Posterior vena cava (tissue), 2 donors: ENCODE measurements at regions not wholly inside any gene's neighbourhood (a gene's known extent, or its start where the extent isn't known, plus 50 kb on each side); places are given as distances from the start of the nearest gene placed in this dataset.

ENCODE experiments used
- DNase-seq: peaks from one replicate; pipeline ENCODE4 v3.0.0-alpha.2; 2020; ENCODE audit warnings: low spot score
- intact Hi-C, 2 donors: fragments of 100-400 bp; cut with DNase I; formaldehyde crosslinking; loops; one replicate each; pipeline versions ENCODE4 v1.14.1 to v1.14.2; 2022 to 2023
- donor health status: DM: yes; HTN: yes; CAD: no.
- donor health status: DM: yes; HTN: yes; CAD: no.

DNA sequence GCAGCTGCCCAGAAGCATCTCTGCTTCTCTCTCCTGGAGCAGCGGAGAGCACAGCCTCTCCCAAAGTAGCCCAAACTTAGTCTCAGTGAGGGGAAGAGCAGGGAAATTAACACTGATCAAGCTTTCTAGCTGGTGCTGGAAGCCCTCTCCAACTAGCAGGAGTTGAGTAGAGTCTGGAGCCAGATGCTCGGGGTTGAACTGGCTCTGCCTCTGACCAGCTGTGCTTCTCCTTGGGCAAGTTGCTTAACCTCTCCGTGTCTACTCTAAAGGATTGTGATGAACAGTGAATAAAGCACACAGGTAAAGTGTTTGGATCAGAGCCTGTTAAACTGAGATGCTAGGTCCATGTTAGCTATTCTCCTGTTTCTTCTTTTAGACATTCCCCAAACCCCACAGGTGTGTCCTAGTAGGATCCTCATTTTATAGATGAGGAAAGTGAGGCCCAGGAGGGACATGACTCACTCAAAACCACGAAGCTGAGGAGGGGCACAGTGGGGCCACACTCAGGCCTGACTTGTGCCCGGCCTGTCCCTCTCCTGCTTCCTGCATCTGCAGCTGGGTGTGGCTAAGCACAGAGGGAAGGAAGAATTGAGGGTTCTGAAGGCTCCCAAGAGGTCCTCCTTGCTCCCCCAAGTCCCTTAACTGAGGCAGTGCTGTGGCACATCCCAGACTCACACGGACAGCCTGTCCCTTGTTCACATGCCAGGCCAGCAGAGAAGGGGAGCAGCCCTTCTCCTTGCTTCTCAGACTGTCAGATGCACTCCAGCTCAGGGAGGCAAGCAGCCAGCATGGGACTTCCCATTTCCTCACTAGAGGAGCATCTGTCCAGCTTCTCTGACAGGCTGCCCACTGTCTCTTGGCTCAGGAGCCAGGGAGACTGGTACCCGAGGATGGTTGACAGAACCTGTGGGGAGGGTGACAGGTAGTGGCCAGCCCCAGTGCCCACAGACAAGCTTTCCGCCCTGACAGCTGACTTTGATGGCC, 152.0 kb upstream of the IGSF21 start:
- intact Hi-C loops = no loop called here
- peak; percentile 71 for DNase-seq

DNA sequence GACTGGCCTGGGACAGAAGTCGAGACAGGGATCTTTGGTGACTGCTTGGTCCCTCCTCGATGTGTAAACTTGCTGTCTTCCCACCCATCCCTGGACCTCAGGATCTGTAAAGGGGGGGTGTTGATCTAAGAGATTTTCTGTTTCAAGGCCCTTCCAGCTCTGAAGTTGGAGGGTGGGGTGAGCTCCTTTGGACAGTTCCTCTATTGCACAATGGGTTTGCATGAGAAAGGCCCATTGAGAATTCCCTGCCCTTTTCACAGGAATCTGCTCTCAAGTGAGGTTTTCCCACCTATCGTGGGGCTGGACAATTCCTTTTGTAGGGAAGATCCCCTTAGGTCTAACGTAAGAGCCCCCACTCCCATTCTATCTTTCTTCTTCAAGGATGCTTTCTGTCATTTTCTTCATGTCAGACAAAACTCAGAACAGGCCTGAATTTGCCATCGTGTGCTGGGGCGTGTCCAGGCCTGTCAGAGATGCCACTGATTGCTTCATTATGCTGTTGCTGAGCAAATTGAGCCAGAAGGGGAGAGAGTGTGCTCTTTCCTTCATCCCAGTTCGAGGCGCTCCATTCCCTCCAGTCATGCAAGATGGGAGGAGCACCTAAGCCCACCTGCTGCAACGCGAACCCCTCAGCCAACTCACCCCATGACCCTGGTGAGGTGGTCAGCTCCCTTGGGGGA, 149.9 kb upstream of the IGSF21 start:
- peak; percentile 55 for DNase-seq
- intact Hi-C loops = no loop called here

- DNase-seq = no peak
- intact Hi-C loops = no loop called here
Measured at GRCh38 chr1:17958704-17959103, 148.9 kb upstream of the IGSF21 start.

GRCh38 chr1:17963513-17963912, 144.1 kb upstream of the IGSF21 start:
- DNase-seq = peak; percentile 38
- intact Hi-C loops = no loop called here

DNA sequence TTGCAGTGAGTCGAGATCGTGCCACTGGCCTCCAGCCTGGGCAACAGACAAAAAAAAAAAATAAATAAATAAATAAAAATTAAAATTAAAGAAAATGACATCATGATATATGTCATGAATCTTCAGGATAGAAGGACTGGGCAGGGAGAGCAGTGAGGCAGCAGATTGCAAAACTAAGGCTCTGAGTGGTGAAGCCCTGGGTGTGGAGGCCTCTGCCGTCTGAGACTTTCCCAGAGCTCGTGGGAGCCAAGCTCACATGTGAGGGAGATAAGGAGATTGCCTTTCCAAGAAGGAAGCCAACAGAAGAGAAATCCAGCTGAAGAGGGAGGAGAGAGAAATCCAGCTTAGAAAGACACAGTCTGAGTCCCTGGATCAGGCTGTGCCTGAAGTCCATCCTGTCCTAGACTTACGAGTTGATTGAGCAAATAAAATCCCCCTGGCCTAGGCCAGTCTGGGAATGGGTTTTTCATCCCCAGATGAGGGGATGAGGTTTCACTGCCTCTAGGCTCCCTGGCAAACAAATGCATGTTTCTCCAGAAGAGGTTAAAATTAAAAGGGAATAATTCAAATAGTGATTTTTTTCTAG, 142.0 kb upstream of the IGSF21 start:
- peak; percentile 55 for DNase-seq
- intact Hi-C loops = no loop called here

- intact Hi-C loops = no loop called here
- peak; percentile 77 for DNase-seq
Measured at GRCh38 chr1:17966341-17966740, 141.3 kb upstream of the IGSF21 start.

- DNase-seq = no peak
Measured at GRCh38 chr1:17967623-17968255, 139.9 kb upstream of the IGSF21 start.

GRCh38 chr1:17970757-17971156, 136.8 kb upstream of the IGSF21 start:
- no peak for DNase-seq
- intact Hi-C loops = loop anchor here in 1 of 2 donors (2.0 kb wide), 1 partner anchor 522 kb away; no protein-coding TSS in a partner anchor

More at GRCh38 chr1:17967623-17968255, 139.9 kb upstream of the IGSF21 start:
- intact Hi-C loops = no loop called here

DNA sequence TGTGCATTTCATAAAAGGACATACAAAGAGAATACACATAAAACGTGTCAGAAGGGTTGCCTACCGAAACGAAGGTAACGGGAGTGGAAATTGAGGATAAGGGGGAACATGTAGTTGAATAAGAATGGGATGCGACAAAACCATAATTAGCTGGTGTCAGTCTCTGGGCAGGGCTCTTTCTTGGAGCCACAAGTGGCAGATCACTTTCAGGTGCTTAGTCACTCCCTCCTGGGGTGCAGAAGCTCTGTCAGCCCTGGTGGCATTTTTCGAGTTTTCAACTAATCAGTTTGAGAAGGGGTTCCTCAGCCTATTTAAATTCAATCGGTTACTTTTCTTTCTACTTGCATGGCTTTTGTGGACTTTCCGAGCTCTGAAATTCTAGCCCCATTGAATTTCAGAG, 133.9 kb upstream of the IGSF21 start:
- no peak for DNase-seq

DNA sequence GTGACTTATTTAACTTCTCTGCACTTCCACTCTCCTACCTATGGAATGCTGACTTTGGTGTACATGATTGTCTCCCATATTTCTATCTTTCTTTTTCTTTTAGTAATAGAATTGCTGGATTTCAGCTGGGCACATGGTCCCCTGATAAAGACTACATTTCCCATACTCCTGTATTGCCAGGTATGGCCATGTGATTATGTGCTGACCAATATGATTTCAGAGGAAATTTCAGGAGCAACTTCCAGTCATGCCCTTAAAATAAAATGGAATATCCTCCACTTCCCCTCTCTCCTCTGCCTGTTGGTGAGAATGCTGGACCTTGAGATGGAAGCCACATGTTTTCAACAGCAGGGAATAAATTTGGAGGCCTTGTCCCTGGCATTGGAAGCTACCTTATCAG, 130.7 kb upstream of the IGSF21 start:
- intact Hi-C loops = no loop called here
- DNase-seq = no peak

More for the DNA sequence above, 133.9 kb upstream of the IGSF21 start:
- intact Hi-C loops = no loop called here

DNA sequence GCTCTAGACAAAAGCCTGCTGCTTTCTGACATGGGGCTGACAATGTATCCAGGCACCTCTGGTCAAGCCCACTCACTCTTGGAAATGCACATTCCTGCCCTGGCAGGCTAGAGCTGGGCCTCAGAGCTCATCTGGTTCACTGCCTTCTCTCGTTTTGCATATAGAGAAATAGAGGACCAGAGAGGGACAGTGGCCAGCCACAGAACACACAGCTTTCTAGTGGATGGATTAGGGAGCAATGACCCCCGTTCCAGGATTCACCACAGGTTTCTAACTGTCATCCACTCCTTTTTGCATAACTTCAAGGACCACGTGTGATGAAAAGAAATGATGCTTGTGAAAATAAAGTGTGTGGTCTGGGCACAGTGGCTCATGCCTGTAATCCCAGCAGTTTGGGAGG, 129.6 kb upstream of the IGSF21 start:
- intact Hi-C loops = no loop called here
- DNase-seq = no peak

- intact Hi-C loops = no loop called here
- no peak for DNase-seq
Measured at GRCh38 chr1:17979815-17980214, 127.8 kb upstream of the IGSF21 start.

DNA sequence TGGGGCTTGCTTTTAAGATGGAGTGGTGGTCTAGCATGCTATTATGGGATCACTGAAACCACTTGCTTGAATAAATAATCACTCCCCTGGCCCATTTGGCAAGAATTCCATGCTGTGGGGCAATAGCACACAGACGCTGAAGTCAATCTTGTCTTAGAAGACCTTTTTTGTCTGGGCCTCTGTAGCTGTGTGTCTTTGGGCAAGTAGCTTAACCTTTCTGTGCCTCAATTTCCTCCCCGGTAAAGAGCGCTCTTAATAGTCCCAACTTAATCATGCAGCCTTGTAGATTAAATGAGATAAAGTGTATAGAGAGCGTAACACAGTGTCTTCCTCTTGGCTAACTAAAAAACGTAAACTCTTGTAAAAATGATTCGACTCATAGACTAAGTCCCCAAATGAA, 125.4 kb upstream of the IGSF21 start:
- intact Hi-C loops = no loop called here

DNA sequence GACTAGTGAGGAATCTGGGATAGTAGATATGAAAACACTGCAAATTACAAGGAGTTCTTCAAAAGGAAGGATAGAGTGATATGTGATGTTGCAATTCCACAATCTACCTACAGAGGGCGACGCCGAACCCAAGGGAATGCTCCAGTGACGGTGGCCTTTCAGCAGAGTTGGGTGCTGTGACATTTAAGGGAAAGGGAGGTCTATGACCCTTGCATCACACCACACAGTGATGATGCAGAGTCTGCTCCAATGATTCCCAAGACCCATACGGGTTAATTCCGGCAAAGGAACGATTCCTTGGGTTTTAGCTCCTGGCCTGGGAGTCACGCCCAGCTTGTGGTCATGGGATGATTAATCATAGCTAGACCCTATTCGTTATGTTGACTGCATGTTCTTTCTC, 123.0 kb upstream of the IGSF21 start:
- intact Hi-C loops = no loop called here
- DNase-seq = no peak

More for the DNA sequence above, 125.4 kb upstream of the IGSF21 start:
- DNase-seq = no peak

DNA sequence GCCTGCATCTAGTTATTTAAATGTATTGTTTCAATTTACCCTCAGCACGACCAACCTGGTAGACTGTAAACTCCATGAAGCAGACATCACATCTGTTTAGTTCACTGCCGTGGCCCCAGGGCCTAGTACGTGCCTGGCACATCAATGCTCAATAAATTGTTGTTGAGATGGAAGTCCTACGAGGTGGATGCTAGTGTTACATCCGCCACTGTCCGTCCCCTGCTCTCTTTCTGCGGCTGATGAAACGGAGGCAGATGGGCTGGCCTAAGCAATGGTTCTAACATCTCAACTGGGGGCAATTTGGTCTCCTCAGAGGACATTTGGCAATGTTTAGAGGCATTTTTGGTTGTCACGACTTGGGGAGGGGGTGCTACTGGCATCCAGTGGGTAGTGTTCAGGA, 121.4 kb upstream of the IGSF21 start:
- no peak for DNase-seq
- intact Hi-C loops = no loop called here

GRCh38 chr1:17990401-17990800, 117.2 kb upstream of the IGSF21 start:
- intact Hi-C loops = no loop called here
- DNase-seq = no peak

DNA sequence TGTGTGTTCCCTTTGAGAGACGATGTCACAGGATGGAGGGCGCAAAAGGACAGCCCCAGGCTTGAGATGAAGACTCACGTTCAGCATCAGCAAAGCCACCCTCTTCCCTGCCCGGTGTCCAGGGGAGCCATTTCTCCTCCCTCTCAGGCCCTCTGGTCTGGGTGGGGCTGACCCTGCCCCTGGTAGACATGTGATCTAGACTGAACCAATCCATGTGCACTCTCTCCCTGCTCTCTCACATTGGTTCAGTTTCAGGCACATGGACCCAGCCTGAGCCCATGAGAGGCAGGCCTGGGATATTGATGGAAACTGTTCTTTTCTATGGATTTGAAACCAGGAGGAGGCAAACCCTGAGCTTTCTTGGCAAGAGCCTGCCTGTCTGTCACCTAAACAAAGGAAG, 115.6 kb upstream of the IGSF21 start:
- no peak for DNase-seq
- intact Hi-C loops = no loop called here

DNA sequence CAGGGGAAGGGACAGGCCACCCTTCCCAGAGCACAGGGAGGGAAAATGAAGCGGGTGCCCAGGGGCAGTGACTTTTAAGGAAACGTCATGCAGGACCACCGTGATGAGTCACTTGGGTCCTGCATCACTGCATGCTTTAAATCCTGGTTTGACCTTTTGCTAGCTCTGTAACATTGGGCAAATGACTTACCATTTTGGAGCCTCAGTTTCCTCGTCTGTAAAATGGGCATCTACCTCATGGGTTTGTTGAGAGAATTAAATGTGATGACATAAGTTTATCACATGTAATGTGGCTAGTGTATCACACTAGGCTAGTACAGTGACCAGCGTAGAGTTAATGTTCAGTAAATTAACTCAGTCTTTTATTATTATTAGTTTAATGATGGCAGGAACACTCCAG, 114.8 kb upstream of the IGSF21 start:
- DNase-seq = no peak
- intact Hi-C loops = no loop called here

DNA sequence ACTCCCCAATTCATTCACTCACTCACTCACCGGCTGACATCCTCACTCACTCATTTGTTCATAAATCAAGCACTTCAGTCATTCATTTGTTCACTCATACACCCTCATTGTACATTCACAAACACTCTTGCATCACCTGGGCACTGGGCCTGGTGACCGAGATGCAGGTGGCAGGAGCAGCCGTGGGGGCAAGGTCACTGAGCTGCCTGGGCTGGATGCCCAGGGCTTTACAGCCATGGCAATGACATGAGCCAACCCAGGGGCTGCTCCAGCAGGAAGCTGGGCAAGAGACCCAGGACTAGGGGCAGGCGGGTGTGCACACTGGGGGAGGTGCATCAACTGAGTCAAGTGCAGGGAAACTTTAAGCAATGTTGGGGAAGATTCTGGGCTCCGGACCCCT, 113.6 kb upstream of the IGSF21 start:
- no peak for DNase-seq
- intact Hi-C loops = no loop called here

DNA sequence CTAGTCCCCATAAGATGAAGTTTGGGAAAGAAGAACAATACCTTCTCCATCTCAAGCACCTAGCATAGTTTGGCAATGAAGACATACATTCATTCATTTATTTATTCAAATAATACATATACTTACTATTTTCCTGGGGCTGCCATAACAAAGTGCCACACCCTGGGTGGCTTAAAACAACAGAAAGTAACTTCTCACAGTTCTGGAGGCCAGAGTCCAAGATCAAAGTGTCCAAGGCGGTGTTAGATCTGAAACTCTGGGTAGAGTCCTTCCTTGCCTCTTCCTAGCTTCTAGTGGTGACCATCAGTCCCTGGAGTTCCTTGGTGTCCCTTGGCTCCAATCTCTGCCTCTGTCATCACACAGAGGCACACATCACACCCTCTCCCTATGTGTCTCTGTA, 112.1 kb upstream of the IGSF21 start:
- intact Hi-C loops = no loop called here
- DNase-seq = no peak
